Omental fat pad (tissue), 3 donors: ENCODE measurements at regions not wholly inside any gene's neighbourhood (a gene's known extent, or its start where the extent isn't known, plus 50 kb on each side); places are given as distances from the start of the nearest gene placed in this dataset.

ENCODE experiments used
- ATAC-seq: fragments of 150-250 bp; one replicate; pipeline ENCODE4 v1.9.1; 2016; ENCODE audit warnings: mild to moderate bottlenecking, moderate library complexity; ENCODE audit not compliant: low FRiP score
- DNase-seq: peaks from one replicate; pipeline ENCODE4 v3.0.0-alpha.2; 2019; ENCODE audit warnings: low spot score
- TF ChIP-seq, protein P1 (sequence below), 3 donors: fragments of 450-650 bp; IDR thresholded peaks; one replicate each; pipeline ENCODE4 v1.5.1; 2016 to 2017; ENCODE audit warnings: antibody characterized with exemption in 3 of 3, mild to moderate bottlenecking in 3 of 3, moderate library complexity in 2 of 3

DNA sequence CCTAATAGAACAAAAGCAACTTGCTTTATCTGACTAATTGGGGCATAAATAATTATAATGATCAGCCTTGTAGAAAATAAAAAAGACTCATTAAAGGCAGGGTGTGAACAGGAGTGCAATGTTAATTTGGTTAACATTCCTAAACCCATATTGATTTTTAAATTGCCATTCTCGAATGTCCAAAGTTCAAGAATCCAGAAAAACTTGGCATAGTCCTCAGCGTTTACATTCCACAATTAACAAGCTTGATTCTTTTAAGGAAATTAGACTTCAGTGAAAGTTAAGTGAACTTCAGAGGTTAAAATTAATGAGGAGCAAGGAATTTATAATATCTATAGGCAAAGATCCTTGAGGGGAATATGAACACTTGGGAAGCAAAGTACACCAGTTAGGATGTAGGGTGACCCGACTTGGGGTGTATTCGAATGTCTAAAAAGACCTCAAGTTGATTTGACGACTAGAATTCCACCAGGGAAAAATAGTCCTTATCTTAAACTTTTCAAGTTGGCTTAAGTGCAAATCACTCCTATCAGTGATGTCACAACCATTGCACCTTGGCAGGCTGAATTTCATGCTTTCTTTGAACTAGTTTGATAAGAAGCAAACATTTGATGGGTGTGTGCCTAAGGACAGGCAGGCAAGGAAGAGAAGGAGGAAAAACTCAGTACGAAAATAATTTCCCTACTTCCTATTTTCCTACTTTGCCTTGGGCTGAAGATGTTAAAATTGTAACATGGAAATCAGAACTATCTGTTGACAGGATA, 830.4 kb upstream of the COBL start:
- TF ChIP-seq, protein P1, sequence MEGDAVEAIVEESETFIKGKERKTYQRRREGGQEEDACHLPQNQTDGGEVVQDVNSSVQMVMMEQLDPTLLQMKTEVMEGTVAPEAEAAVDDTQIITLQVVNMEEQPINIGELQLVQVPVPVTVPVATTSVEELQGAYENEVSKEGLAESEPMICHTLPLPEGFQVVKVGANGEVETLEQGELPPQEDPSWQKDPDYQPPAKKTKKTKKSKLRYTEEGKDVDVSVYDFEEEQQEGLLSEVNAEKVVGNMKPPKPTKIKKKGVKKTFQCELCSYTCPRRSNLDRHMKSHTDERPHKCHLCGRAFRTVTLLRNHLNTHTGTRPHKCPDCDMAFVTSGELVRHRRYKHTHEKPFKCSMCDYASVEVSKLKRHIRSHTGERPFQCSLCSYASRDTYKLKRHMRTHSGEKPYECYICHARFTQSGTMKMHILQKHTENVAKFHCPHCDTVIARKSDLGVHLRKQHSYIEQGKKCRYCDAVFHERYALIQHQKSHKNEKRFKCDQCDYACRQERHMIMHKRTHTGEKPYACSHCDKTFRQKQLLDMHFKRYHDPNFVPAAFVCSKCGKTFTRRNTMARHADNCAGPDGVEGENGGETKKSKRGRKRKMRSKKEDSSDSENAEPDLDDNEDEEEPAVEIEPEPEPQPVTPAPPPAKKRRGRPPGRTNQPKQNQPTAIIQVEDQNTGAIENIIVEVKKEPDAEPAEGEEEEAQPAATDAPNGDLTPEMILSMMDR (IDR thresholded peaks at IDR 0.05), result no peak
- ATAC-seq, result no peak

GRCh38 chr7:52143219-52143618, 826.6 kb upstream of the COBL start:
- TF ChIP-seq, protein P1 (IDR thresholded peaks at IDR 0.05), result no peak
- ATAC-seq (no peak), DNase-seq (no peak)

More for the DNA sequence above, 830.4 kb upstream of the COBL start:
- no peak for DNase-seq

DNA sequence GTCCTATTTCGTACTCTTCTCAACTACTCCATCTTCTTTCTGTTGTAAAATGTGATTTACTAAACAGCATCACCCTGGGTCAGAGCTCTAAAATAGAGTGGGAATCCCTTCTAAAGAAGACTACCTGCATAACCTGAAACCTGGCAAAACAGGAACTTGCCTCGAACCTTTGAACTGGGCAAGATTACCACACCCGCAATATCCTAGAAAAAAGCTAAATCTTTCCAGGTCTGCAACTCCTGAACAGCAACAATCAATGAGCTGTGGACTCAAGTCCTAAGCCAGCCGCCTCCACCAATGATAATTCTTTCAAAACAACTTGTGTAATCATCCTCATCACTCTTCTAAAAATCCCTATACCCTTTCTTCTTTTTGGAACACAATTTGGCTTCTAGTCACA, 824.2 kb upstream of the COBL start:
- TF ChIP-seq, protein P1 (IDR thresholded peaks at IDR 0.05), result no peak
- ATAC-seq (no peak), DNase-seq (no peak)

GRCh38 chr7:52135403-52135802, 818.8 kb upstream of the COBL start:
- TF ChIP-seq, protein P1 (IDR thresholded peaks at IDR 0.05), result no peak
- ATAC-seq, result no peak
- DNase-seq, result no peak

GRCh38 chr7:52129278-52129677, 812.7 kb upstream of the COBL start:
- DNase-seq (no peak), ATAC-seq (no peak)
- TF ChIP-seq, protein P1 (IDR thresholded peaks at IDR 0.05), result no peak

DNA sequence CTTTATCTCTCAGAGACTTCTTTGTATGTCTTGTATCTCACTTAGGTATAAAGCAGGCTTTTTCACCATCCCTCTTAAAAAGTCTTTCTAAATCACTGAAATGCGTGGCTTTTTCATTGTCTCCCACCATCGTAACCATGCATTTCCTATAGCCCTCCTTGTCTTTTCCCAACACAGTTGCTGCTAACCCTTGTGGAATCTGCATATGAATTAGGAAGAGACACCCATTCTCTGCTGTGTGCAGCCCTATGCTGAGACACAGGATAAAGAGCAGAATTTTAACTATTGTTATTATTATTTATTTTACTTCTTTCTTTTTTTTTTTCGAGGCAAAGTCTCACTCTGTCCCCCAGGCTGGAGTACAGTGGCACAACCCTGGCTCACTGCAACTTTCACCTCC, 804.3 kb upstream of the COBL start:
- ATAC-seq (no peak), DNase-seq (no peak)

More for the DNA sequence above, 804.3 kb upstream of the COBL start:
- TF ChIP-seq, protein P1 (IDR thresholded peaks at IDR 0.05), result no peak
